SK-N-SH treated with all-trans-retinoic acid at 6 μM for 48 hours (cell line): ENCODE measurements at regions not wholly inside any gene's neighbourhood (a gene's known extent, or its start where the extent isn't known, plus 50 kb on each side); places are given as distances from the start of the nearest gene placed in this dataset.

Experiments
- ATAC-seq: fragments of 200-7000 bp; cut with Tn5 transposase; 3 replicates; pipeline ENCODE4 v1.9.1; 2020; ENCODE audit warnings: mild to moderate bottlenecking, moderate library complexity
- BACH2 ChIP-seq: fragments of 250-450 bp; sonication (Bioruptor Pico); IDR thresholded peaks from 2 replicates; pipeline ENCODE4 v1.9.0; 2021; ENCODE audit warnings: mild to moderate bottlenecking, borderline replicate concordance
- CREB5 ChIP-seq: fragments of 250-450 bp; sonication (Bioruptor Pico); IDR thresholded peaks from 2 replicates; pipeline ENCODE4 v1.5.1; 2020; ENCODE audit warnings: low read depth, mild to moderate bottlenecking, moderate library complexity
- CSDC2 ChIP-seq: fragments of 250-450 bp; sonication (Bioruptor Pico); IDR thresholded peaks from 2 replicates; pipeline ENCODE4 v1.5.0; 2020; ENCODE audit warnings: mild to moderate bottlenecking, moderate library complexity
- CSRNP3 ChIP-seq: fragments of 250-450 bp; sonication (Bioruptor Pico); IDR thresholded peaks from 2 replicates; pipeline ENCODE4 v1.5.1; 2021; ENCODE audit warnings: mild to moderate bottlenecking, moderate library complexity
- GLIS3 ChIP-seq: fragments of 250-450 bp; sonication (Bioruptor Pico); IDR thresholded peaks from 2 replicates; pipeline ENCODE4 v1.5.0; 2020; ENCODE audit warnings: mild to moderate bottlenecking, moderate library complexity
- ISL1 ChIP-seq: fragments of 250-450 bp; sonication (Bioruptor Pico); IDR thresholded peaks from 2 replicates; pipeline ENCODE4 v2.1.2; 2022; ENCODE audit warnings: mild to moderate bottlenecking, moderate library complexity
- PATZ1 ChIP-seq: fragments of 250-450 bp; sonication (Bioruptor Pico); IDR thresholded peaks from 2 replicates; pipeline ENCODE4 v1.8.0; 2020; ENCODE audit warnings: mild to moderate bottlenecking, moderate library complexity, borderline replicate concordance
- POU6F1 ChIP-seq: fragments of 250-450 bp; sonication (Bioruptor Pico); IDR thresholded peaks from 2 replicates; pipeline ENCODE4 v1.8.0; 2021; ENCODE audit warnings: low read depth, mild to moderate bottlenecking, moderate library complexity, borderline replicate concordance
- RARB ChIP-seq: fragments of 250-450 bp; sonication (Bioruptor Pico); IDR thresholded peaks from 2 replicates; pipeline ENCODE4 v1.8.0; 2021; ENCODE audit warnings: mild to moderate bottlenecking, moderate library complexity
- SNAI2 ChIP-seq: fragments of 250-450 bp; sonication (Bioruptor Pico); IDR thresholded peaks from 2 replicates; pipeline ENCODE4 v1.5.0; 2020; ENCODE audit warnings: mild to moderate bottlenecking, moderate library complexity
- TCF4 ChIP-seq: fragments of 250-450 bp; sonication (Bioruptor Pico); IDR thresholded peaks from 2 replicates; pipeline ENCODE4 v1.8.0; 2021; ENCODE audit warnings: mild to moderate bottlenecking, moderate library complexity, borderline replicate concordance
- TOX ChIP-seq: fragments of 250-450 bp; sonication (Bioruptor Pico); IDR thresholded peaks from 2 replicates; pipeline ENCODE4 v1.8.0; 2021; ENCODE audit warnings: mild to moderate bottlenecking, moderate library complexity, borderline replicate concordance
- TSHZ2 ChIP-seq: fragments of 250-450 bp; sonication (Bioruptor Pico); IDR thresholded peaks from 2 replicates; pipeline ENCODE4 v1.5.0; 2020; ENCODE audit warnings: mild to moderate bottlenecking, moderate library complexity
- ZFP3 ChIP-seq: fragments of 250-450 bp; sonication (Bioruptor Pico); IDR thresholded peaks from 2 replicates; pipeline ENCODE4 v1.5.0; 2020; ENCODE audit warnings: mild to moderate bottlenecking, moderate library complexity
- ZFP30 ChIP-seq: fragments of 450-650 bp; formaldehyde crosslinking; IDR thresholded peaks from 2 replicates; pipeline ENCODE4 v1.5.0; 2022; ENCODE audit warnings: mild to moderate bottlenecking, moderate library complexity
- ZNF565 ChIP-seq: fragments of 450-650 bp; formaldehyde crosslinking; conservative IDR thresholded peaks from 2 replicates; pipeline ENCODE4 v1.5.0; 2020; ENCODE audit warnings: low read depth, mild to moderate bottlenecking, moderate library complexity
- ZNF70 ChIP-seq: fragments of 450-650 bp; formaldehyde crosslinking; IDR thresholded peaks from 2 replicates; pipeline ENCODE4 v1.5.0; 2020; ENCODE audit warnings: mild to moderate bottlenecking, moderate library complexity
- ZNF8 ChIP-seq: fragments of 450-650 bp; formaldehyde crosslinking; IDR thresholded peaks from 2 replicates; pipeline ENCODE4 v1.5.0; 2020; ENCODE audit warnings: mild to moderate bottlenecking, moderate library complexity

GRCh38 chr2:220064111-220065030 lies 436.9 kb downstream of the SLC4A3 start:
- no peak for ATAC-seq
- TF ChIP-seq TOX (CRISPR knock-in tag) (no peak), ZNF70 (no peak)
- TF ChIP-seq, all 23 proteins: peak for 0

GRCh38 chr2:220065581-220065980 lies 438.2 kb downstream of the SLC4A3 start:
- ATAC-seq, result no peak
- TF ChIP-seq ISL1 (no peak), CREB5 (CRISPR knock-in tag) (no peak), TOX (CRISPR knock-in tag) (no peak), ZFP3 (CRISPR knock-in tag) (no peak), BACH2 (no peak), ZFP30 (no peak), ZNF565 (CRISPR knock-in tag) (no peak), ZNF8 (CRISPR knock-in tag) (no peak), GLIS3 (CRISPR knock-in tag) (no peak), CSRNP3 (CRISPR knock-in tag) (no peak)

GRCh38 chr2:220068846-220069245 lies 441.4 kb downstream of the SLC4A3 start:
- TF ChIP-seq ZNF8 (CRISPR knock-in tag) (no peak), PATZ1 (no peak), GLIS3 (CRISPR knock-in tag) (no peak), SNAI2 (no peak), TOX (CRISPR knock-in tag) (no peak), TCF4 (CRISPR knock-in tag) (no peak)
- no peak; the same call in 2 of the 3 replicates for ATAC-seq

- TF ChIP-seq ZNF565 (CRISPR knock-in tag) (no peak), ZNF70 (no peak), CSDC2 (CRISPR knock-in tag) (no peak), SNAI2 (no peak), POU6F1 (CRISPR knock-in tag) (no peak), GLIS3 (CRISPR knock-in tag) (no peak), RARB (CRISPR knock-in tag) (no peak), TSHZ2 (CRISPR knock-in tag) (no peak), ISL1 (no peak), CSRNP3 (CRISPR knock-in tag) (no peak)
- ATAC-seq, result no peak
Observed at GRCh38 chr2:220070349-220070748, 442.9 kb downstream of the SLC4A3 start.
